Stimulated activated CD8-positive, alpha-beta memory T cell treated with anti-CD3 and anti-CD28 coated beads, Interleukin-4, amount 100 ng/mL, for 4 hours (primary cell): ENCODE measurements at regions not wholly inside any gene's neighbourhood (a gene's known extent, or its start where the extent isn't known, plus 50 kb on each side); places are given as distances from the start of the nearest gene placed in this dataset.

Experiments
- DNase-seq, 2 donors: peaks; one replicate each; pipeline ENCODE4 v3.0.0-alpha.2; 2020; ENCODE audit warnings: low read depth in 2 of 2, low spot score in 1 of 2

DNA sequence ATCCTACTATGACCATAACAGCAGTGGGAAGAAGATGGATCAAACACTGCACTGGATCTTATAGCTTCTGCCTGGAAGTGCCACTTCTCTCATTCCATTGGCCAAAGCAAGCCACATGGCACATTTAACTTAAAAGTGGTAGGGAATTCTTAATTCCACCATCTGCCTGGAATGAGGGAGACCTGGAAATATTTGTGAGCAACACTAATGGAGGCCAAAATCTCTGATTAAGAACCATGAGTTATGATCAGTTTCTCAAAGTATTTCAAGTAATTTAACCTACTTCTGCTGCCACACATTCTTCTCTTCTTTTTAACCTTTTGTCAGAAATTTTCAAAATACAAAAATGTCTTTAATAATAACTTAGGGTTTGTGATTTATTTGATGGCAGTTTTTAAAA is 154.0 kb upstream of the C1orf87 start:
- no peak for DNase-seq

DNA sequence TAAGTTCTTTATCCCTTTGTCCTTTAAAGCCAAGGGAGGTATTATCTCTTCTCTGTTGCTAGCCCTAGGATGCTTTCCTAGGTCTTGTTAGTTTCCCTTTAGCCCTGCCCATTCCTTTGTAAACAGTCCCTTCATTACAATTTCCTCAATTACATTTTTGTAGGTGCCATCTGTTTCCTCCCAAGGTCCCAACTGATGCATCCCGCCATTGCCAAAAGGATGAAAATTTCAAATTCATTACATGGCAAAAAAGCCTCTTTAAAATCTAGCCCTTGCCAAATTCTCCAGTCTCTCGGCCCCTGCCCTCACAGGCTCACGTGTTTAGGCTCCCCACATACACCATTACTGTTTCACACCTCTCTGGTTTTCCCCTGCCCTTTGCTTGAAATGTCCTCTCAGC is 151.9 kb upstream of the C1orf87 start:
- no peak for DNase-seq

DNA sequence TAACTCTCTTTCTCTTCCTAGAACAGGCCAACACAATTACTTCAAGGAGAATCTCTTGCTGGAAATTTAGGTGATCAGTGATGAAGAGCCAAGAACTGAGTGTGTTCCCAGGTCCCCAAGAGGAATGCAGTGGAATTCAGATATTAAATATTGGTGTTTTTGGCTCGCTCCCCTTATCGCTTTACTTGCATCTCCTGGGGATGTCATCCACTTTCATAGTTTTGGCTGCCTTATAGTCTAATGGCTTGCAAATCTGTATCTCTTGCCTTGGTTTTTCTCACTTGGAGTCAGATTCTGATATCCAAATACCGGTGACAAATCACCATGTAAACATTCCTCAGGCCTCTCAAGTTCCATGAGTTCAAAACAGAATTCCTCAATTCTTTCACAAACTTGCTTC is 151.0 kb upstream of the C1orf87 start:
- DNase-seq: no peak

DNA sequence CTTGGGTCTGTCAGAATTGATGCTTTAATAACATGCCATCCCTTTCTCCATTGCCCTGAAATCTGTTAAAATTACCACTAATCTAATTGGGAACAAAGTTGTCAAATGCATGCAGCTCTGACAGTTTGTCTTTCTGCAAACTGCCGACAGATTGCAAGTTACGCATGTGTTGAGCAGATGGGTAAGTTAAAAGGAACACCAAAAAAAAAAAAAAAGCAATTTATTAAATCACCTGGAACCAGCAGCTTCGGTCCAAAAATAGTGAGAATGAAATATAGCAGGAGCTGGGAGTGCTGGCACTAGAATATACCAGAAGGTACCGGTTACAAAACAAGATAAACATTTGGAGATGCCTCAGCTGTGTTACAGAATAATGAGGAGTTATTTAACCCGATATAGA is 149.6 kb upstream of the C1orf87 start:
- DNase-seq: no peak

- no peak for DNase-seq
Observed at GRCh38 chr1:60222360-60223115, 149.0 kb upstream of the C1orf87 start.

DNA sequence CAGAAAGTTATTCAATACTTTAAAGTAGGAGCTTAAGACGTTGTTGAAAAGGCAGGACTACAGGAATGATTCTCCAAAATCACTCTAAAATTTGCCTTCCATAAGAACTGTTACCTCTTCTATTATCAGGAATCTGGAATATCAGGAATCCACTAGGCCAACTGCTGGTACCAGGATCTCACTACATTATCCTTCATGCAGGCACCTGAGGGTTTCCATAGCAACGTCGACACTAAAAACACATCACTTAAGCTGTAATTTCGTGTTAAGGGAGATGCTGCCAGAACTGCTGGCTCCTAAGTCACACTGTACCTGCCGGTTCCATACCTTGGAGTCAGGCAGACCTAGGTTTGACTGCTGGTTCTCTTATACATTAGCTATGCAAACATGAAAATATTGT is 139.7 kb upstream of the C1orf87 start:
- DNase-seq: no peak

- DNase-seq: no peak
Observed at GRCh38 chr1:60196026-60196425, 122.5 kb upstream of the C1orf87 start.

DNA sequence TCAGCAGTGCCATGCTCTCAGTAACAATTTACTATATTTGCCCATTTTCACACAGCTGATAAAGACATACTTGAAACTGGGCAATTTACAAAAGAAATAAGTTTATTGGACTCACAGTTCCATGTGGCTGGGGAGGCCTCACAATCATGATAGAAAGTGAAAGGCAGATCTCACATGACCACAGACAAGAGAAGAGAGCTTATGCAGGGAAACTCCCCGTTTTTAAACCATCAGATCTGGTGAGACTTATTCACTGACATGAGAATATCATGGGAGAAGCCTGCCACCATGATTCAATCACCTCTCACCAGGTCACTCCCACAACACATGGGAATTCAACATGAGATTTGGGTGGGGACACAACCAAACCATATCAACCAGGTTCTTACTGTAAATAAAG is 112.1 kb upstream of the C1orf87 start:
- no peak for DNase-seq

- no peak for DNase-seq
Observed at GRCh38 chr1:60184521-60184920, 111.0 kb upstream of the C1orf87 start.

DNA sequence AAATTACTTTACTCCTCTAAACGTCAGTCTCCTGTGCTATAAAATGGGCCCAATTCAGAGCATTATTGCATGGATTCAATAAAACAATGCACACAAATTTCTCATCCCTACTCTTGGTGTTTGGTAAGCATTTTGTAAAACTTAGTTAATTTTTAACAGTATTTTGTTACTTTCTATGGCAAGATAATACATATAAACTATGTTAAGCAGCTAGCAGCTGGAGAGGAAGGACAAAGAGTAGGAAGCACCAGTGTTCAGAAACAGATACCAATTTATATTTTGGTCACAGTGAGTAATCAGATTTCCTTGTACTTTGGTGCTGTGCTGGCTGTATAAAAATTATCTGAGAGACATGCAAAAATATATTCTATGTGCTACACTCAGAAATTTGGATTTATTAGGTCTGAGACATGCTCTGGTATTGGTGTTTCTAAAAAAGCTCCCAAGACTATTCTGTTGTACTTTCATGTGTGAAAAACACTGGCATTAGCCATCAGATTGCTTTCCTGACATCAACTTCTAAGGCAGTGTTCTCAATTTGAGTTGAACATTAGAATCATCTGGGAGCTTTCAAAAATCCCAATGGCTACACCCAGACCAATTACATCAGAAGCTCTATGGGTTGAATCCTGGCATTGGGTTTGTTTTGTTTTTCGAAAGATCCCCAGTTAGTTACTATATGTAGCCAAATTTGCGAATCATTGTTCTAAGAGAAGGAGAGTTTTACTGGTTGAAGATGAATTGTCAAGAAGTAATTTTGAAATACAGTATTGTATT is 100.3 kb upstream of the C1orf87 start:
- no peak for DNase-seq

DNA sequence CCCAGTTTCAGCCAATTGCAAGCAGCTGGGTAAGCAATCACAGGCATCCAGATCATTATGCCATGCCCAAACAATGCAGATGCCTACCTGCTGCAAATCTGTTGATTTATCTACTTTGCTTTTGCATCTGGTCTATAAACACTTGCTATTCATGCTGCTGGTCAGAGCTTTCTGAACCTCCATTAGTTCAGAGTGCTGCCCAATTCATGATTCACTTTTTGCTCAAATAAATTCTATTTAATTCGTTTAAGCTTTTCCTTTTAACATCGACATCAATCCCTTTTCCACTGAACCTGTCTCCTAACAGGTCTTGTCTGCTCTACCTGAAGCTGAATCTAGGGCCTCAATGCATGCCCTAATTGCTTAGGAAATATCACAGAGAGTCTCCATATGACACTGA is 99.4 kb upstream of the C1orf87 start:
- DNase-seq: no peak

GRCh38 chr1:60171801-60172200 is 98.2 kb upstream of the C1orf87 start:
- no peak for DNase-seq

DNA sequence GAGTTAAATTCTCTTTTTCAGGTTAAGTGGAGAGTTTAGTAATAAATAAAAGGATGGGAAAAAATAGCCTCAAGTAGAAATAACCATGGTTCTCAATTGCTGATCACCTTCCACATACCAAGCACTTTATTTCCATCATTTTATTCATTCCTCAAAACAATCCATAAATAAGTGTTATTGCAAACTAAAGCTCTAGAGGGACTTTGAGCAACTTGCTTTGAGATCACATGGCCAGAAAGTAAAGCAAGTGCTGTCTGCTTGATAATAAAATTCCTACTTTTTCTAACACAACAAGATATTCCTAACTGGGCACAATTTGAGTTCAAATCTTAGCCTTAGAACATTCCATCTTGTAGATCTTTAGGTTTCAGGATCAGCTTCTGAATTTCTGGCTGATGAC is 97.1 kb upstream of the C1orf87 start:
- DNase-seq: no peak

- no peak for DNase-seq
Observed at GRCh38 chr1:60169206-60169605, 95.6 kb upstream of the C1orf87 start.

- DNase-seq: no peak
Observed at GRCh38 chr1:60162936-60163335, 89.4 kb upstream of the C1orf87 start.

- no peak for DNase-seq
Observed at GRCh38 chr1:60160141-60160540, 86.6 kb upstream of the C1orf87 start.

- no peak for DNase-seq
Observed at GRCh38 chr1:60156371-60156770, 82.8 kb upstream of the C1orf87 start.

- no peak for DNase-seq
Observed at GRCh38 chr1:60153961-60154360, 80.4 kb upstream of the C1orf87 start.

GRCh38 chr1:60152891-60153290 is 79.3 kb upstream of the C1orf87 start:
- no peak for DNase-seq

GRCh38 chr1:60151311-60151710 is 77.7 kb upstream of the C1orf87 start:
- DNase-seq: no peak

DNA sequence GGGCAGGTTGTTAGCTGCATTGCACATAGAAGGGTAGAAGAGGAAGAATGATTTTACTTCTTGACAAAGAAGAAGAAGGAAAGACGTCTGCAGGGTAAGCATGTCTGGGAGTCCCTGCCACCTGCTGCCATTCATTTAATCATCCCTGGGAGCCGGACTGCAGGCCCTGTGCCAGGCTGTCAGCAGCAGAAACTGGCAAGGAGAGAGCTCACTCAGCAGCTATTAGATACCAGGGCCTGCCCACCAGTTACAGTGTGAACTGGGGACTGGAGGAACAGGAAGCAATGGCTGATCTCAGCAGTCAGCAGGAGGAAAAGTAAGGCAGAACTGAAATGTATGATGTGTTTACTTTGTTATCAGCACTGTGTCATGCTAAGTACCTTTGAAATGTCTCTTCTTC is 75.7 kb upstream of the C1orf87 start:
- DNase-seq: no peak

GRCh38 chr1:60146884-60147283 is 73.3 kb upstream of the C1orf87 start:
- DNase-seq: no peak

GRCh38 chr1:60145771-60146170 is 72.2 kb upstream of the C1orf87 start:
- no peak for DNase-seq
